Liver (tissue), 8 donors: ENCODE measurements at regions not wholly inside any gene's neighbourhood (a gene's known extent, or its start where the extent isn't known, plus 50 kb on each side); places are given as distances from the start of the nearest gene placed in this dataset.

Experiments
- DNase-seq: peaks from one replicate; pipeline ENCODE4 v3.0.0-alpha.2; 2017; ENCODE audit warnings: low spot score
- H3K27ac ChIP-seq, 2 donors: one replicate each; pipeline ENCODE4 v1.7.0; 2013; ENCODE audit warnings: inconsistent platforms in 2 of 2, low read length in 2 of 2, control low read depth in 1 of 2, low read depth in 1 of 2, mild to moderate bottlenecking in 1 of 2
- H3K27me3 ChIP-seq, 4 donors: one replicate each; pipeline versions ENCODE4 v1.6.1 to v1.7.0; 2013; ENCODE audit warnings: low read length in 3 of 4, inconsistent platforms in 1 of 4, mild to moderate bottlenecking in 1 of 4, moderate library complexity in 1 of 4; ENCODE audit not compliant: control insufficient read depth in 4 of 4, insufficient read depth in 4 of 4
- H3K36me3 ChIP-seq, 4 donors: one replicate each; pipeline versions ENCODE4 v1.6.1 to v1.7.0; 2013; ENCODE audit warnings: low read length in 3 of 4, mild to moderate bottlenecking in 3 of 4, low read depth in 1 of 4, moderate library complexity in 1 of 4; ENCODE audit not compliant: control insufficient read depth in 4 of 4, insufficient read depth in 3 of 4
- H3K4me1 ChIP-seq, 4 donors: one replicate each; pipeline versions ENCODE4 v1.6.1 to v1.7.0; 2013; ENCODE audit warnings: low read length in 3 of 4, mild to moderate bottlenecking in 3 of 4, moderate library complexity in 1 of 4; ENCODE audit not compliant: control insufficient read depth in 4 of 4, insufficient read depth in 4 of 4
- H3K4me3 ChIP-seq, 3 donors: one replicate each; pipeline versions ENCODE4 v1.6.1 to v1.7.0; 2013; ENCODE audit warnings: low read length in 3 of 3, control low read depth in 1 of 3, low read depth in 1 of 3, mild to moderate bottlenecking in 1 of 3
- H3K9ac ChIP-seq, 2 donors: one replicate each; pipeline ENCODE4 v1.7.0; 2013; ENCODE audit warnings: low read length in 2 of 2, mild to moderate bottlenecking in 2 of 2, moderate library complexity in 2 of 2, control low read depth in 1 of 2, low read depth in 1 of 2
- H3K9me3 ChIP-seq, 4 donors: one replicate each; pipeline versions ENCODE4 v1.6.1 to v1.7.0; 2013; ENCODE audit warnings: low read length in 3 of 4; ENCODE audit not compliant: control insufficient read depth in 4 of 4
- ATF3 ChIP-seq: IDR thresholded peaks from 2 replicates; pipeline ENCODE4 v1.6.1; 2016; ENCODE audit warnings: antibody characterized with exemption
- CTCF ChIP-seq: fragments of 150-350 bp; IDR thresholded peaks from 2 replicates; pipeline ENCODE4 v1.5.1; 2017; ENCODE audit warnings: improper control_type of control experiment, low read depth, low read length; ENCODE audit not compliant: missing input control
- EGR1 ChIP-seq, 2 donors: IDR thresholded peaks; 2 replicates each; pipeline ENCODE4 v1.6.1; 2016 to 2018; ENCODE audit warnings: antibody characterized with exemption in 2 of 2, low read depth in 2 of 2
- FOXA1 ChIP-seq: IDR thresholded peaks from 2 replicates; pipeline ENCODE4 v1.6.1; 2016; ENCODE audit warnings: antibody characterized with exemption
- FOXA2 ChIP-seq: IDR thresholded peaks from 2 replicates; pipeline ENCODE4 v1.6.1; 2016; ENCODE audit warnings: antibody characterized with exemption
- GABPA ChIP-seq, 2 donors: IDR thresholded peaks in 1 of 2; conservative IDR thresholded peaks in 1 of 2; 2 replicates each; pipeline ENCODE4 v1.6.1; 2016; ENCODE audit warnings: antibody characterized with exemption in 2 of 2, mild to moderate bottlenecking in 1 of 2, moderate library complexity in 1 of 2
- HNF4A ChIP-seq, 2 donors: conservative IDR thresholded peaks; 2 replicates each; pipeline ENCODE4 v1.6.1; 2016; ENCODE audit warnings: antibody characterized with exemption in 2 of 2, mild to moderate bottlenecking in 2 of 2
- HNF4G ChIP-seq: IDR thresholded peaks from 2 replicates; pipeline ENCODE4 v1.6.1; 2016; ENCODE audit warnings: antibody characterized with exemption
- JUND ChIP-seq, 2 donors: IDR thresholded peaks; 2 replicates each; pipeline ENCODE4 v1.6.1; 2016; ENCODE audit warnings: antibody characterized with exemption in 2 of 2
- MAX ChIP-seq: IDR thresholded peaks from 2 replicates; pipeline ENCODE4 v1.6.1; 2016; ENCODE audit warnings: antibody characterized with exemption
- NR2F2 ChIP-seq: IDR thresholded peaks from 2 replicates; pipeline ENCODE4 v1.6.1; 2016; ENCODE audit warnings: antibody characterized with exemption
- RAD21 ChIP-seq, 2 donors: IDR thresholded peaks; 2 replicates each; pipeline ENCODE4 v1.6.1; 2016; ENCODE audit warnings: antibody characterized with exemption in 2 of 2, mild to moderate bottlenecking in 2 of 2
- RXRA ChIP-seq, 2 donors: IDR thresholded peaks; 2 replicates each; pipeline ENCODE4 v1.6.1; 2017 to 2018; ENCODE audit warnings: antibody characterized with exemption in 2 of 2, mild to moderate bottlenecking in 1 of 2
- SP1 ChIP-seq: IDR thresholded peaks from 2 replicates; pipeline ENCODE4 v1.6.1; 2018; ENCODE audit warnings: antibody characterized with exemption, mild to moderate bottlenecking
- TAF1 ChIP-seq: conservative IDR thresholded peaks from 2 replicates; pipeline ENCODE4 v1.6.1; 2016; ENCODE audit warnings: antibody characterized with exemption, mild to moderate bottlenecking
- YY1 ChIP-seq: IDR thresholded peaks from 2 replicates; pipeline ENCODE4 v1.6.1; 2016; ENCODE audit warnings: antibody characterized with exemption, mild to moderate bottlenecking
- WGBS: extraction: QIAGEN DNeasy Blood & Tissue Kit; methylation state at CpG from one replicate; pipeline ENCODE4 v1.1.7; 2013; 5-methylcytosine and 5-hydroxymethylcytosine counted together
- TF ChIP-seq, protein P1 (sequence below): IDR thresholded peaks from 2 replicates; pipeline ENCODE4 v1.6.1; 2016; ENCODE audit warnings: antibody characterized with exemption
- TF ChIP-seq, protein P2 (sequence below): IDR thresholded peaks from 2 replicates; pipeline ENCODE4 v1.6.1; 2016; ENCODE audit warnings: antibody characterized with exemption, mild to moderate bottlenecking
- donor health status: healthy.
- donor health status: healthy.
- donor health status: healthy.
- donor health status: healthy.
- donor health status: healthy.

DNA sequence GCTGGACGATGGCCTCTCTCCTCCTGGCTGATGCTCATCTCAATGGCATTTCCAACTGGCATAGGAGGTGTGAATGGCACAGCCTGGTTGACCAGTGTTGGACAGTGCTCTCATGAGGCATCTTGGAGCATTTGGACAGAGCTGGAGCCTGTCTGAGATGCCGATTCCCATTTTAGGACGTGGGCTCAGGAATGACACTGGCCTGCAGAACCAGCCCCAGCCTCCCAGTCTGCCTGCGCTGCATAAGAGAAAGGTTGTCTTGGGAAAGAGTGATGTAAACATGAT is 118.2 kb upstream of the COPS8 start:
- TF ChIP-seq EGR1 (IDR thresholded peaks at IDR 0.05; ENCODE audit: low read depth in 2 of 2) (no peak), ATF3 (no peak), HNF4A (conservative IDR thresholded peaks at IDR 0.05) (no peak), SP1 (no peak), MAX (no peak), YY1 (no peak), NR2F2 (no peak), FOXA2 (no peak), JUND (IDR thresholded peaks at IDR 0.05) (no peak), TAF1 (no peak), RAD21 (IDR thresholded peaks at IDR 0.05) (no peak), CTCF (no peak), HNF4G (no peak), RXRA (IDR thresholded peaks at IDR 0.05) (no peak), FOXA1 (no peak)
- TF ChIP-seq, protein P1, sequence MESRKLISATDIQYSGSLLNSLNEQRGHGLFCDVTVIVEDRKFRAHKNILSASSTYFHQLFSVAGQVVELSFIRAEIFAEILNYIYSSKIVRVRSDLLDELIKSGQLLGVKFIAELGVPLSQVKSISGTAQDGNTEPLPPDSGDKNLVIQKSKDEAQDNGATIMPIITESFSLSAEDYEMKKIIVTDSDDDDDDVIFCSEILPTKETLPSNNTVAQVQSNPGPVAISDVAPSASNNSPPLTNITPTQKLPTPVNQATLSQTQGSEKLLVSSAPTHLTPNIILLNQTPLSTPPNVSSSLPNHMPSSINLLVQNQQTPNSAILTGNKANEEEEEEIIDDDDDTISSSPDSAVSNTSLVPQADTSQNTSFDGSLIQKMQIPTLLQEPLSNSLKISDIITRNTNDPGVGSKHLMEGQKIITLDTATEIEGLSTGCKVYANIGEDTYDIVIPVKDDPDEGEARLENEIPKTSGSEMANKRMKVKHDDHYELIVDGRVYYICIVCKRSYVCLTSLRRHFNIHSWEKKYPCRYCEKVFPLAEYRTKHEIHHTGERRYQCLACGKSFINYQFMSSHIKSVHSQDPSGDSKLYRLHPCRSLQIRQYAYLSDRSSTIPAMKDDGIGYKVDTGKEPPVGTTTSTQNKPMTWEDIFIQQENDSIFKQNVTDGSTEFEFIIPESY: no peak
- H3K4me3 ChIP-seq: no peak overlapping the region
- 95% methylated on average over 4 of the region's 4 CpGs for WGBS
- peak overlapping the region in 1 of 2 donors; percentile 7 for H3K27ac ChIP-seq
- no peak overlapping the region for H3K9ac ChIP-seq
- no peak for DNase-seq
- H3K9me3 ChIP-seq: no peaks in the 10 kb centered on the region
- no peaks in the 10 kb centered on the region for H3K27me3 ChIP-seq
- no peaks in the 10 kb centered on the region for H3K4me1 ChIP-seq
- no peaks in the 10 kb centered on the region for H3K36me3 ChIP-seq

- no peak overlapping the region for H3K9ac ChIP-seq
- no peaks in the 10 kb centered on the region for H3K27me3 ChIP-seq
- peak; percentile 63 for DNase-seq
- H3K4me1 ChIP-seq: no peaks in the 10 kb centered on the region
- no peak overlapping the region for H3K4me3 ChIP-seq
- peak overlapping the region in 1 of 2 donors; percentile 50 for H3K27ac ChIP-seq
- no peaks in the 10 kb centered on the region for H3K9me3 ChIP-seq
- no peaks in the 10 kb centered on the region for H3K36me3 ChIP-seq
- 48% methylated on average over 10 of the region's 10 CpGs for WGBS
- TF ChIP-seq NR2F2 (peak; percentile 99), TAF1 (no peak), MAX (no peak), FOXA2 (no peak), SP1 (peak; percentile 85), GABPA (IDR thresholded peaks at IDR 0.05 in 1 of 2, conservative IDR thresholded peaks at IDR 0.05 in 1 of 2) (no peak), JUND (IDR thresholded peaks at IDR 0.05) (peak in 1 of 2 donors; percentile 35), RAD21 (IDR thresholded peaks at IDR 0.05) (peak; percentile 20 to 59), HNF4A (conservative IDR thresholded peaks at IDR 0.05) (peak; percentile 5 to 70), HNF4G (peak; percentile 47), RXRA (IDR thresholded peaks at IDR 0.05) (peak; percentile 40 to 82), CTCF (no peak), EGR1 (IDR thresholded peaks at IDR 0.05; ENCODE audit: low read depth in 2 of 2) (no peak)
- TF ChIP-seq, protein P1: no peak
- TF ChIP-seq, protein P2, sequence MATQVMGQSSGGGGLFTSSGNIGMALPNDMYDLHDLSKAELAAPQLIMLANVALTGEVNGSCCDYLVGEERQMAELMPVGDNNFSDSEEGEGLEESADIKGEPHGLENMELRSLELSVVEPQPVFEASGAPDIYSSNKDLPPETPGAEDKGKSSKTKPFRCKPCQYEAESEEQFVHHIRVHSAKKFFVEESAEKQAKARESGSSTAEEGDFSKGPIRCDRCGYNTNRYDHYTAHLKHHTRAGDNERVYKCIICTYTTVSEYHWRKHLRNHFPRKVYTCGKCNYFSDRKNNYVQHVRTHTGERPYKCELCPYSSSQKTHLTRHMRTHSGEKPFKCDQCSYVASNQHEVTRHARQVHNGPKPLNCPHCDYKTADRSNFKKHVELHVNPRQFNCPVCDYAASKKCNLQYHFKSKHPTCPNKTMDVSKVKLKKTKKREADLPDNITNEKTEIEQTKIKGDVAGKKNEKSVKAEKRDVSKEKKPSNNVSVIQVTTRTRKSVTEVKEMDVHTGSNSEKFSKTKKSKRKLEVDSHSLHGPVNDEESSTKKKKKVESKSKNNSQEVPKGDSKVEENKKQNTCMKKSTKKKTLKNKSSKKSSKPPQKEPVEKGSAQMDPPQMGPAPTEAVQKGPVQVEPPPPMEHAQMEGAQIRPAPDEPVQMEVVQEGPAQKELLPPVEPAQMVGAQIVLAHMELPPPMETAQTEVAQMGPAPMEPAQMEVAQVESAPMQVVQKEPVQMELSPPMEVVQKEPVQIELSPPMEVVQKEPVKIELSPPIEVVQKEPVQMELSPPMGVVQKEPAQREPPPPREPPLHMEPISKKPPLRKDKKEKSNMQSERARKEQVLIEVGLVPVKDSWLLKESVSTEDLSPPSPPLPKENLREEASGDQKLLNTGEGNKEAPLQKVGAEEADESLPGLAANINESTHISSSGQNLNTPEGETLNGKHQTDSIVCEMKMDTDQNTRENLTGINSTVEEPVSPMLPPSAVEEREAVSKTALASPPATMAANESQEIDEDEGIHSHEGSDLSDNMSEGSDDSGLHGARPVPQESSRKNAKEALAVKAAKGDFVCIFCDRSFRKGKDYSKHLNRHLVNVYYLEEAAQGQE: no peak
These were observed 117.4 kb upstream of the COPS8 start for GRCh38 chr2:236968101-236968879.
